IMR-90 (cell line): ENCODE measurements at regions not wholly inside any gene's neighbourhood (a gene's known extent, or its start where the extent isn't known, plus 50 kb on each side); places are given as distances from the start of the nearest gene placed in this dataset.

Source experiments
- BHLHE40 ChIP-seq: fragments of 150-350 bp; IDR thresholded peaks from 2 replicates; pipeline ENCODE4 v1.6.1; 2016; ENCODE audit warnings: mild to moderate bottlenecking, low read depth, low read length
- CEBPB ChIP-seq: IDR thresholded peaks from 2 replicates; pipeline ENCODE4 v1.6.1; 2012; ENCODE audit warnings: low read depth, low read length, improper control_type of control experiment
- CTCF ChIP-seq: conservative IDR thresholded peaks from 2 replicates; pipeline ENCODE4 v1.5.1; 2012; ENCODE audit warnings: mild to moderate bottlenecking, low read depth, low read length, improper control_type of control experiment
- MAFK ChIP-seq: IDR thresholded peaks from 2 replicates; pipeline ENCODE4 v1.6.1; 2012; ENCODE audit warnings: low read depth, low read length, improper control_type of control experiment
- MXI1 ChIP-seq: IDR thresholded peaks from 2 replicates; pipeline ENCODE4 v1.6.1; 2012; ENCODE audit warnings: low read depth, mild to moderate bottlenecking, low read length, moderate library complexity, borderline replicate concordance
- POLR2A ChIP-seq: IDR thresholded peaks from 2 replicates; pipeline ENCODE4 v1.6.1; 2012; ENCODE audit warnings: mild to moderate bottlenecking, low read depth, low read length
- RAD21 ChIP-seq: IDR thresholded peaks from 2 replicates; pipeline ENCODE4 v1.6.1; 2012; ENCODE audit warnings: low read length, improper control_type of control experiment
- RFX5 ChIP-seq: IDR thresholded peaks from 2 replicates; pipeline ENCODE4 v1.8.0; 2012; ENCODE audit warnings: low read depth, mild to moderate bottlenecking, low read length, moderate library complexity

DNA sequence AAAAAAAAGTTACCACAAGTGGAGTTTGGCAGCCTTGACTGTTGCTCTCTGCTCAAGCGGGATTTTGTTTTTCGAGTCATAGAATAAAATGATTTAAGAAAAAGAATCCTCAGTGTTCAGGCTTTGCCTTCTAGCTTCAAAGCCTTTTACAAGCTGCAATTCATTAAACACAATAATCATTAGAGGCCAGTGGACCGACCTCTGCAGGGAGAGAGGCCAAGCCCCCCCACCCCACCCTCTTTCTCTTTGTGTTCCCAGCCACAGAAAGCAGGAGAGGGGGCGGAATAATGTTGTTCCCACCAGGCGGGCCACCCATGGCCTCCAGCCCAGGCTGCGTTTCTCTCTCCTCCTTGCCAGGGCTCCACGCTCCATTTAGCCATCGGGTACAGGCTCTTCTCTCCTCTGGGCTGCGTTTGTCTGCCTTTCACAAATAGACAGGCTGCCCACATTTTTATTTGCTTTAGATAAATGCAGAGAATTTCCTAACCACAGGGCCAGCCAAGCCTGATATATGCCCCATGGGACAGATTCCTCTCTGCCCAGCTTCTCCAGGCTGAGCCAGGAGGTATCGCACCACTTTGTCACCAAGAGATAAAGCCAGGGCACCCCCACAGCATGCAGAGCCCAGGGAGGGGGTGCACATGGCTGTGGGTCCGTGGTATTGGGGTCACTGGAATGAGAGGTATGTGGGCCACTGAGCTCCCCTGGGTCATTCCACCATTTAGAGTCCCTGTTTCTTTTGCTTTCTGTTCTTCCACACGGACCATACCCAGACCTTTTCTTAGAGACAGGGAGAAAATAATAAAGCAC is 318.8 kb downstream of the PIK3R1 start:
- TF ChIP-seq CEBPB: no peak
- no peak for TF ChIP-seq POLR2A
- no peak for TF ChIP-seq CTCF
- no peak for TF ChIP-seq MXI1
- TF ChIP-seq RAD21: no peak
- TF ChIP-seq RFX5: no peak
- no peak for TF ChIP-seq BHLHE40
- no peak for TF ChIP-seq MAFK
